HG02970 (cell line): ENCODE measurements at regions not wholly inside any gene's neighbourhood (a gene's known extent, or its start where the extent isn't known, plus 50 kb on each side); places are given as distances from the start of the nearest gene placed in this dataset.

Experiments
- ATAC-seq: cut with Tn5 transposase; IDR thresholded peaks from one replicate; pipeline ENCODE4 v1.9.1; 2021; ENCODE audit warnings: mild to moderate bottlenecking, moderate library complexity, moderate number of reproducible peaks; ENCODE audit not compliant: unreplicated experiment, low FRiP score

- no peak for ATAC-seq
These were observed 108.2 kb upstream of the ASIC2 start for GRCh38 chr17:33401249-33401648.

DNA sequence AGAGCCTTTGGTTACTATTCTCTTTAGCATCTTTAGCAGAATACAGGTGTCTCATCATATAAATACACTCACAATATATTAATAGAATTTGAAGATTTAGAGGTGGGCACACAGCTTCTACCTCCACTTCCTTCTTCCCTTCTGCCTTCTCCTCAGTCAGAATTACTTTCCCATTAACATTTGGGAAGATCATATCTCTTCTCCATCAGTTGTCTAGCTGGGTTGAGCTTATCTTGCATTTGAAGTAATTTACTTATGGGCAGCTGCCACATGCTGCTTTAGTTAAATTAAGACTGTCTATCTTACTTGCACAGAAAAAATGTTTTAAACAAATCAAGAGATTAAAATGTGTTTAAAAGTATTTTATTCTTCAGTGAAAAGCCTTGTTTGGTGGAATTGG, 110.1 kb upstream of the ASIC2 start:
- ATAC-seq, result no peak

GRCh38 chr17:33404070-33404819, 111.2 kb upstream of the ASIC2 start:
- ATAC-seq, result no peak

- no peak for ATAC-seq
These were observed 123.0 kb upstream of the ASIC2 start for GRCh38 chr17:33416131-33416530.

DNA sequence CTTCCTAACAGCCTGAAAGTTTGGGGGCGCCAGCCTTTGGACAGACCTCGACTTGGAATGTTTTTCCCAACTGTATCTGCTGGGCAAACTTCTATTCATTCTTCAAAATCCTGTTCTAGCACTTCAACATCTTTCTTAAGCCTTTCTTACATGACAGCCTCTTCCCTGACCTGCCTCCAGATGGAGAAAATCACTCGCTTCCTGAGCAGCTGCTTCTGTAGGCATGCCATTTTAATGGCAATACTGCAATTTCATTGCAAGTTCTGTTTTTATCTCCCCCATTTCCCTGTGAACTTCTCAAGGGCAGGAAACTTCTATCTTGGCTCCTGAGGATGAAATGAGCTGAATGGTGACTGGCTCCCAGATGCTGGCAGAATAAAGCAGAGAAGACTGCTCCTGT, 128.8 kb upstream of the ASIC2 start:
- ATAC-seq, result no peak

DNA sequence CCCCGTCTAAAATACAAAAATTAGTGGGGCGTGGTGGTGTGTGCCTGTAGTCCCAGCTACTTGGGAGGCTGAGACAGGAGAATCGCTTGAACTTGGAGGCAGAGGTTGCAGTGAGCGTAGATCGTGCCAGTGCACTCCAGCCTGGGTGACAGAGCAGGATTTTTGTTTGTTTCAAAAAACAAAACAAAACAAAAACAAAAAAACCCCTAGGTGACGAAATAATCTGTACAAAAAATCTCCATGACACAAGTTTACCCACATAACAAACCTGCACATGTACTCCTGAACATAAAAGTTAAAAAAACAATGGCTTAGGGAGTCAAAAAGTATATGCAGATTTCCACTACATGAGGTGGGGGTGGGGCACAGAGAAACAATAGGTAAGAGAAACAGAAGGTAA, 140.5 kb upstream of the ASIC2 start:
- ATAC-seq, result no peak

GRCh38 chr17:33434841-33435240, 141.7 kb upstream of the ASIC2 start:
- no peak for ATAC-seq

GRCh38 chr17:33435721-33436301, 142.7 kb upstream of the ASIC2 start:
- no peak for ATAC-seq

- no peak for ATAC-seq
These were observed 143.2 kb upstream of the ASIC2 start for GRCh38 chr17:33436321-33436720.

GRCh38 chr17:33438139-33438538, 145.0 kb upstream of the ASIC2 start:
- no peak for ATAC-seq

- no peak for ATAC-seq
These were observed 145.5 kb upstream of the ASIC2 start for GRCh38 chr17:33438578-33438977.

- ATAC-seq, result no peak
These were observed 149.2 kb upstream of the ASIC2 start for GRCh38 chr17:33442320-33442719.

- ATAC-seq, result no peak
These were observed 151.6 kb upstream of the ASIC2 start for GRCh38 chr17:33444731-33445130.

DNA sequence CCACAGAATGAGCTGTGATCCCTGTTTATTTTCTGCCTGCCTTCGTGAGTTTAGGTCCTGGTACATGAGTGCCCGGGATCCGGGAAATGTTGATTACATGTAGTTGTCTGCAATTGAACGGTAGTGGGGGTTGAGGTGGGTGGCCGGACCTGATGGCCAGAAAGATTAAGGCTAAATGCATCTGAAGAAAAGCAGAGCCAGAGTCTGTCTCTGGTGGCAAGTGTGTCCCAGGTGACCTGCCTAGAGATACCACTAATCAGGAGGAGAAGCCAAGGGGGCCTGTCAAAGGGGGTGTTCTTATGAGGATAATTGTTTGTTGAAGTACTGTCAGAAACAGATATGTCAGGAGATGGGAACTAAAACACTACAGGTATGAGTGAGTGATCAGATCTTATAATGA, 154.0 kb upstream of the ASIC2 start:
- no peak for ATAC-seq

GRCh38 chr17:33451221-33451620, 158.1 kb upstream of the ASIC2 start:
- ATAC-seq, result no peak

- no peak for ATAC-seq
These were observed 164.4 kb upstream of the ASIC2 start for GRCh38 chr17:33457477-33457876.

- ATAC-seq, result no peak
These were observed 166.2 kb upstream of the ASIC2 start for GRCh38 chr17:33459078-33459940.

DNA sequence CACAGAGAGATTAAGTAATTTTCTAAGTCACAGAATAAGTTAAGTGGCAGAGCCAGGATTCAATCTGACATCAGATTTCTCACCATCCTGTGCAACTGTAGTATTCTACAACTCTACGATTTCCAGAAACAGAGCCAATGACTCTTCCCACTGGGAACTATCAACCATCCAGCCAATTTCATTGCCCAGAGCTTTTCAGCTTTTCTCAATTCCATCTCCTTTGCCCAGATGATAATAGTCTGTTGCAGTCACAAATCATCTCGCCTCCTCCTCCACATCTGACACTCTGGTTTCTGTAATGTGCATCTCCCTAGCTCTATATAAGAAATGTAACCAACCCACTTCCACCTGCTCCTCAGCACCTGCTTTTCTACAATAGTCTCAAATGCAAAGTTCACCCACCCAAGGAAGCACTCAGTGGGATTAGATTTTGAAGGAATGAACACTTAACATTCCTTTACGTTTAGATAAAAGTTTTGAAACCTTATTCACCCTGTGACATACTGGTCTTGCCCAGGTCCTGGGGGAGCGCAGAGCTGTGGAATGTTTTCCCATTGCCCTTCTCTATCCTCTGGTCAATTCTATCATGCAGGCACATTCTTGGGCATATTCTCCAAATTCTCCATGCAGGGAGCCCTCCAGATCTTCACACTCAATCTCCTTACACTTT, 167.8 kb upstream of the ASIC2 start:
- no peak for ATAC-seq

DNA sequence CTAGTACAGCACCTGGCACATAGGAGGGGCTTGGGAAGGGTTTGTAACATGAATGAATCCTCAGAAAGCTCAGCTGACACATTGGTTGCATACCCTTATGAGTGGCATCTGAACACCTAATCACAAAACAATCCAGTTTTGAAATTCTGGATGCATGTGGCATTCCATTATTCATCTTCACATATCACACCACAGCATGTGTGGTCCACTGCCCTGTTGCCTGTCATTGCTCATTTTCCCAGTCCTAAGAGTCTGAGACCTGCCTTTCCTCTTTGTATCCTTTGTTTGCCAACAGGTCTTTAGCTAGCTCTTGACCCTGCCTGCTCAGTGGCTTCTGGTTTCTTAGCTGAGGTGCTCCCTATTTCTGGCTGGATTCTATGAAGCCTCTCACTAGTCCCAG, 170.8 kb upstream of the ASIC2 start:
- ATAC-seq, result no peak

DNA sequence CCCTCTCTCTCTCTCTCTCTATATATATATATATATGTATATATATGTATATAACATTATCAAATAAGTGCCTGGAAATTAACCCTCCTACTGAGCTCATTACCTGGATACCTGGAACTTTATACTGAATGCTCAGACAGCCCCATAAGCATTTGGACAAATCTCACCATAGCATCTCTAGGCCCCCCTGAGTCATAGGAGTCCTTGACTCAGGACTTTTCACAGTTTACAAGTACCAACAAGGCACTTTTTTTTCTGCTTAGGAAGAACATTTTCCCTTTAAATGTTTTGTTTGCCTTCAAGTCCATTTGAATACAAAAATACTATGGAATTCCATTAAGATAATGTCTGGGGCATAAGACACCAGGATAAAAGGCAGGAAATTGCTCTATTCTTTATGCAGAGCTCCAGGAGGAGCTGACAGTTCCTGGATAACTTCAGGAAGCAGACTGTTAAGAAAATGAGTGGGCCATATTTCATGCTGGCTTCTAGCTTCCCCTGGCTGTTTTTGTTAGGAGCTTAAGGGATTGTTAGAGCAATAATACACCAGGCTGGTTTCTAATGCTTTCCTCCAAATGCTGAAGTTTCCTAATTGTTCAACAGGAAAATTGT, 171.7 kb upstream of the ASIC2 start:
- no peak for ATAC-seq

DNA sequence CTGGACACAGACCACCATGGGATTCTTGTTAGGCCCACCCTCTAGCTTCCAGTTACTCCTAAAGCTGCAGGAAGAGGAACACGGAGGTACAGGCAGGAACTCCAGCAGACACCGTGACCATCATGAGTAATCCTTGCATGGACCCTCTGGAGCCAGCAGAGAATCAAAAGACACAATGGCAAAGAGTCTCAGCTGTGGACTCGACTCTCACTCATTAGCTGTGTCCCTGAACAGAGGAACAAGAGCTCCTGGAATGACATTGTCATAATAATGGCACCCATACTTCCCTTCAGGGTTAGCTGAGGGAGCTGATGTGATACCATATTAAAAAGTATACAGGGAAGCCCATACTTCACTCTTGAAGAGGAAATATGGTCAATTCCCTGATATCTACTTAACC, 176.3 kb upstream of the ASIC2 start:
- no peak for ATAC-seq
